ENCODE measurements at regions not wholly inside any gene's neighbourhood (a gene's known extent, or its start where the extent isn't known, plus 50 kb on each side); places are given as distances from the start of the nearest gene placed in this dataset.

DNA sequence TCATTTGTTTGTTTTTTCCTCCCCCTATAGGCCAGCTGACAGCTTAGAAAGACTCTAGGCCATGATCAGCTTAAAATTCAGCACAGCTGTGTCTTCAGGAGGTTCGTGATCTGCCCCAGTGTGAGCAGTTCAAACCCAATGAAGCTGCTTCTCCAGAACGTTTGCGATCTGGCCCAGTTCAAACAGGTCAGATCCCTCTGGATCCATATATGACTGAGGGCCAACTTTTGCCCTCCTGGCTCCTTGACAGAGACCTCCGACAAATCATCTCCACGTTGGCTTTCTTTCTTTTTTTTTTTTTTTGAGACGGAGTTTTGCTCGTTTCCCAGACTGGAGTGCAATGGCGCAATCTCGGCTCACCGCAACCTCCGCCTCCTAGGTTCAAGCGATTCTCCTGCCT, 50.2 kb upstream of the ATF7IP2 start:
- DNase-seq (ENCODE audit: low read depth) = no peak
- Histone ChIP-seq H3K36me3 (ENCODE audit: control insufficient read depth, insufficient read depth, low read length, severe bottlenecking) (no peaks in the 10 kb centered on the region), H3K9me3 (ENCODE audit: control insufficient read depth, low read length) (peaks cover 11% of the 10 kb centered on the region), H3K4me1 (ENCODE audit: control insufficient read depth, insufficient read depth, low read length) (no peaks in the 10 kb centered on the region), H3K4me3 (ENCODE audit: low read length) (no peak overlapping the region), H3K9ac (ENCODE audit: low read length) (no peak overlapping the region), H3K27me3 (replicated peaks; ENCODE audit: control insufficient read depth, insufficient read depth, low read length) (no peaks in the 10 kb centered on the region)

Measured in adipocyte (in vitro differentiated cells).